ENCODE measurements at regions not wholly inside any gene's neighbourhood (a gene's known extent, or its start where the extent isn't known, plus 50 kb on each side); places are given as distances from the start of the nearest gene placed in this dataset.

GRCh38 chr12:67911275-67911600 is 78.0 kb upstream of the IFNG-AS1 start:
- in situ Hi-C loops (cut with HindIII; ENCODE audit: low pct_unique_long_range_greater_than_20kb, low sequenced_read_pairs): no loop called here
- no peak for DNase-seq (ENCODE audit: low read depth, low spot score)

- in situ Hi-C loops (cut with HindIII; ENCODE audit: low pct_unique_long_range_greater_than_20kb, low sequenced_read_pairs): no loop called here
- no peak for DNase-seq (ENCODE audit: low read depth, low spot score)
These were observed 77.5 kb upstream of the IFNG-AS1 start for GRCh38 chr12:67911789-67912188.

GRCh38 chr12:67915335-67915851 is 73.9 kb upstream of the IFNG-AS1 start:
- in situ Hi-C loops (cut with HindIII; ENCODE audit: low pct_unique_long_range_greater_than_20kb, low sequenced_read_pairs): no loop called here

GRCh38 chr12:67916266-67916970 is 72.8 kb upstream of the IFNG-AS1 start:
- DNase-seq (ENCODE audit: low read depth, low spot score): no peak
- in situ Hi-C loops (cut with HindIII; ENCODE audit: low pct_unique_long_range_greater_than_20kb, low sequenced_read_pairs): no loop called here

More at GRCh38 chr12:67915335-67915851, 73.9 kb upstream of the IFNG-AS1 start:
- no peak for DNase-seq (ENCODE audit: low read depth, low spot score)

- DNase-seq (ENCODE audit: low read depth, low spot score): no peak
- in situ Hi-C loops (cut with HindIII; ENCODE audit: low pct_unique_long_range_greater_than_20kb, low sequenced_read_pairs): no loop called here
These were observed 71.4 kb upstream of the IFNG-AS1 start for GRCh38 chr12:67917811-67918210.

- in situ Hi-C loops (cut with HindIII; ENCODE audit: low pct_unique_long_range_greater_than_20kb, low sequenced_read_pairs): no loop called here
These were observed 70.8 kb upstream of the IFNG-AS1 start for GRCh38 chr12:67918441-67918840.

GRCh38 chr12:67919406-67919805 is 69.8 kb upstream of the IFNG-AS1 start:
- no peak for DNase-seq (ENCODE audit: low read depth, low spot score)
- in situ Hi-C loops (cut with HindIII; ENCODE audit: low pct_unique_long_range_greater_than_20kb, low sequenced_read_pairs): no loop called here

More at GRCh38 chr12:67918441-67918840, 70.8 kb upstream of the IFNG-AS1 start:
- no peak for DNase-seq (ENCODE audit: low read depth, low spot score)

GRCh38 chr12:67920413-67920812 is 68.8 kb upstream of the IFNG-AS1 start:
- no peak for DNase-seq (ENCODE audit: low read depth, low spot score)
- in situ Hi-C loops (cut with HindIII; ENCODE audit: low pct_unique_long_range_greater_than_20kb, low sequenced_read_pairs): no loop called here

- in situ Hi-C loops (cut with HindIII; ENCODE audit: low pct_unique_long_range_greater_than_20kb, low sequenced_read_pairs): no loop called here
- no peak for DNase-seq (ENCODE audit: low read depth, low spot score)
These were observed 68.0 kb upstream of the IFNG-AS1 start for GRCh38 chr12:67921286-67921685.

- no peak for DNase-seq (ENCODE audit: low read depth, low spot score)
- in situ Hi-C loops (cut with HindIII; ENCODE audit: low pct_unique_long_range_greater_than_20kb, low sequenced_read_pairs): no loop called here
These were observed 67.0 kb upstream of the IFNG-AS1 start for GRCh38 chr12:67922245-67922644.

GRCh38 chr12:67925077-67925476 is 64.2 kb upstream of the IFNG-AS1 start:
- no peak for DNase-seq (ENCODE audit: low read depth, low spot score)
- in situ Hi-C loops (cut with HindIII; ENCODE audit: low pct_unique_long_range_greater_than_20kb, low sequenced_read_pairs): no loop called here

- in situ Hi-C loops (cut with HindIII; ENCODE audit: low pct_unique_long_range_greater_than_20kb, low sequenced_read_pairs): no loop called here
- DNase-seq (ENCODE audit: low read depth, low spot score): no peak
These were observed 63.7 kb upstream of the IFNG-AS1 start for GRCh38 chr12:67925552-67925951.

GRCh38 chr12:67926063-67926462 is 63.2 kb upstream of the IFNG-AS1 start:
- in situ Hi-C loops (cut with HindIII; ENCODE audit: low pct_unique_long_range_greater_than_20kb, low sequenced_read_pairs): no loop called here
- no peak for DNase-seq (ENCODE audit: low read depth, low spot score)

- no peak for DNase-seq (ENCODE audit: low read depth, low spot score)
- in situ Hi-C loops (cut with HindIII; ENCODE audit: low pct_unique_long_range_greater_than_20kb, low sequenced_read_pairs): no loop called here
These were observed 61.9 kb upstream of the IFNG-AS1 start for GRCh38 chr12:67927324-67927723.

- no peak for DNase-seq (ENCODE audit: low read depth, low spot score)
- in situ Hi-C loops (cut with HindIII; ENCODE audit: low pct_unique_long_range_greater_than_20kb, low sequenced_read_pairs): no loop called here
These were observed 61.4 kb upstream of the IFNG-AS1 start for GRCh38 chr12:67927815-67928214.

- in situ Hi-C loops (cut with HindIII; ENCODE audit: low pct_unique_long_range_greater_than_20kb, low sequenced_read_pairs): no loop called here
- peak; percentile 11 for DNase-seq (ENCODE audit: low read depth, low spot score)
These were observed 60.4 kb upstream of the IFNG-AS1 start for GRCh38 chr12:67928621-67929383.

GRCh38 chr12:67929384-67929772 is 59.9 kb upstream of the IFNG-AS1 start:
- in situ Hi-C loops (cut with HindIII; ENCODE audit: low pct_unique_long_range_greater_than_20kb, low sequenced_read_pairs): no loop called here
- DNase-seq (ENCODE audit: low read depth, low spot score): no peak

GRCh38 chr12:67937822-67938221 is 51.4 kb upstream of the IFNG-AS1 start:
- no peak for DNase-seq (ENCODE audit: low read depth, low spot score)
- in situ Hi-C loops (cut with HindIII; ENCODE audit: low pct_unique_long_range_greater_than_20kb, low sequenced_read_pairs): no loop called here

Data from SK-MEL-5 (cell line).